AG04449 (cell line): ENCODE measurements at regions not wholly inside any gene's neighbourhood (a gene's known extent, or its start where the extent isn't known, plus 50 kb on each side); places are given as distances from the start of the nearest gene placed in this dataset.

Experiments
- CTCF ChIA-PET: fragments of 350-600 bp; formaldehyde crosslinking; extraction: SDS; loops from one replicate; lab custom pipeline; 2021; ENCODE audit warnings: antibody characterized with exemption; lab: Yijun Ruan, JAX
- POLR2A ChIA-PET: fragments of 400-600, 350-600 bp; formaldehyde crosslinking; extraction: SDS; loops from one replicate; lab custom pipeline; 2020; ENCODE audit warnings: antibody characterized with exemption, inconsistent platforms; lab: Yijun Ruan, JAX
- DNase-seq: peaks from one replicate; pipeline ENCODE4 v3.0.0-alpha.2; 2010; ENCODE audit warnings: low read depth, low spot score
- H3K4me3 ChIP-seq: 2 replicates; pipeline ENCODE4 v1.5.1; 2011; ENCODE audit warnings: low read depth, mild to moderate bottlenecking, control low read depth, low read length
- TF ChIP-seq, protein P1 (sequence below): IDR thresholded peaks from one replicate; pipeline ENCODE4 v1.5.1; 2011; ENCODE audit warnings: mild to moderate bottlenecking, moderate library complexity, low read length, control low read depth, inconsistent platforms; ENCODE audit not compliant: insufficient read depth; ENCODE audit errors: missing control alignments

DNA sequence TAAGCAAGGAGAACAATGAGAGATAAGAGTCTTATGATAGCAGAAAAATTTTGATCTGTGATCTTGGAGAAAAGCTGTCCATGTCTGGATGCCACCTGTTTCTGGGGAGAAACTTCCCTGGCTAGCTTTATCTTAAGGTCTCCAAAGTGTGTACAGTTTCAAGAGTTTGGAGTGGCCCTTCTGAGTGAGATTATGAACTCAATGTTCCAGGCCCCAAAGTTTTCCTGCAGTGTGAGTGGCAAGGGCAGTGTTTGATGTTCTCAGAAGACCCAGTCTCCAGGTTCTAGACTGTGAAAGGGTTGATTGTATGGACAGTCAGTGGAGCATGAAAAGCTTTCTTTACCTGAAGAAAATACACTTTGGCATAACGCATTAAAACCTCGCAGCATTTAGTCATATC is 121.7 kb downstream of the OLIG3 start:
- DNase-seq: no peak
- ChIA-PET CTCF (no interaction called here), POLR2A (no interaction called here)
- TF ChIP-seq, protein P1, sequence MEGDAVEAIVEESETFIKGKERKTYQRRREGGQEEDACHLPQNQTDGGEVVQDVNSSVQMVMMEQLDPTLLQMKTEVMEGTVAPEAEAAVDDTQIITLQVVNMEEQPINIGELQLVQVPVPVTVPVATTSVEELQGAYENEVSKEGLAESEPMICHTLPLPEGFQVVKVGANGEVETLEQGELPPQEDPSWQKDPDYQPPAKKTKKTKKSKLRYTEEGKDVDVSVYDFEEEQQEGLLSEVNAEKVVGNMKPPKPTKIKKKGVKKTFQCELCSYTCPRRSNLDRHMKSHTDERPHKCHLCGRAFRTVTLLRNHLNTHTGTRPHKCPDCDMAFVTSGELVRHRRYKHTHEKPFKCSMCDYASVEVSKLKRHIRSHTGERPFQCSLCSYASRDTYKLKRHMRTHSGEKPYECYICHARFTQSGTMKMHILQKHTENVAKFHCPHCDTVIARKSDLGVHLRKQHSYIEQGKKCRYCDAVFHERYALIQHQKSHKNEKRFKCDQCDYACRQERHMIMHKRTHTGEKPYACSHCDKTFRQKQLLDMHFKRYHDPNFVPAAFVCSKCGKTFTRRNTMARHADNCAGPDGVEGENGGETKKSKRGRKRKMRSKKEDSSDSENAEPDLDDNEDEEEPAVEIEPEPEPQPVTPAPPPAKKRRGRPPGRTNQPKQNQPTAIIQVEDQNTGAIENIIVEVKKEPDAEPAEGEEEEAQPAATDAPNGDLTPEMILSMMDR: no peak
- no peak overlapping the region for H3K4me3 ChIP-seq

GRCh38 chr6:137371634-137372016 is 122.6 kb downstream of the OLIG3 start:
- ChIA-PET POLR2A (no interaction called here), CTCF (no interaction called here)
- no peak for DNase-seq
- TF ChIP-seq, protein P1: no peak
- no peak overlapping the region for H3K4me3 ChIP-seq

DNA sequence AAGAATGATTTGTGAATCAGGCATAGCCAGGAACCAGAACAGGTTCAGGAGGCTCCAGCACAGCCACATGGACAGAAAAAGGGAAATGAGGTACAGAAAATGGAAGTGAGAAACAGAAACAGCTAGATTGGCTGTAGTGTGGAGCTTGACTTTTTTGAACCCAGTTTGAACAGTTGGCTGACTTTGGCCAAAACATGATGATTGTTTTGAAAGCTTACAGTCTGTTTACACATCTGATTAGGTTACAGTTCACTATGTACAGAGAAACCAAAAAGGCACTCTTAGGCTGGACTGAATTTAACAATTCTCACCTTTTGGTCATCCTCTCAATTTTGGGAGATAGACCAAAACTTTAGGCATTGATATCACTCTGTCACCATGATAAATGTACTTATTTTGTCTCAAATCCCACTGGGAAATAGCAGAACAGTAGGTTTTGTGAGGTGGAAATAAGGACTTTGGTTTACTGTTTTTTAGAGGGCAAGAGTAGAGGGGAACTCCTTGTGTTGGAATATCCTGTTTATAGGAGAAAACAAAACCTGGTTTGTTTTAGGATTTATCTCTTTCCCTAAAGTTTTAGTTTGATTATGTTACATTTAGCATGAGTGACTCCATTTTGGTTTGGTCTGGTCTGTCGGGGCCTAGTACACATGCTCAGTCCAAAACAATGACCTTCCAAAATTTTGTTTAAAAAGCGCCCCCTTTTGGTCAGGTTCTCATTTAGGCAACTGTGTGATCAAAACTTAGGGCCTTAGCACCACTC is 123.1 kb downstream of the OLIG3 start:
- H3K4me3 ChIP-seq: no peak overlapping the region
- POLR2A ChIA-PET: no interaction called here
- no peak for DNase-seq
- TF ChIP-seq, protein P1: no peak
- CTCF ChIA-PET: no interaction called here

- no peak for DNase-seq
- ChIA-PET POLR2A (no interaction called here), CTCF (no interaction called here)
Measured at GRCh38 chr6:137369136-137369535, 125.1 kb downstream of the OLIG3 start.

DNA sequence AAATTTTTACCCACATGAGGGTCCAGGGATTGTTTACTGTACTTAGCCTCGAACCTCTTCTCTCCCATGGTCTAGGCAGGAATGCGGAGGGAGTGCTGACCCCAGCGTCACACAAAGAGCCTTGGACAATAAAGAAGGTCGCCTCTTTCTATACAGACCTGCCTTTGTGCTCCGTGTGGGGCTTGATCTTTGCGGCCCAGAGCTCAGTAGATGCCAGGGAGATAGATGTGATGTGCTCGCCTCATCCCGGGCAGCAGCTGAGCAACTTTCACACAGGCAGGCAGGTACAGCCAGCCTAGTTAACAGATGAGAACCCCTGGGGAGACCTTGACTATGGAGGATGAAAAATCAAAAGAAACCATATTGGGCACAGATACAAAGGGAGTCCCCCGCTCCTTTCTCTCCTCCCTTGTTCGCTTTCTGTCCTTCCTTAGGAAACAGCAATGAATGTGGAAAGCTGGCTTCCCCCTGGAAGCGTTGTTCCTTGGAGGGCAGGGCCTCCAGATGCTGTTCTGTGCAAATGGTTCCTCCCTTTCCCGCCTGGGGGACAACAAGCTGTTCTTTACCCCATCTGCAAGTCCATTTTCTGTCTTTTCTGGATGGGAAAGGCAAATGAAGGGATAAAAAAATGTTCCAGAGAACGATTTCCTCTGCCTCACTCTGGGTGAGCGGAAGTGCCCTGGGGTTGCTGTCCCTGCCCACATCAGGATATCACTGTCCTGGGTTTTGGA is 128.3 kb downstream of the OLIG3 start:
- CTCF ChIA-PET: no interaction called here
- TF ChIP-seq, protein P1: no peak
- POLR2A ChIA-PET: no interaction called here
- no peak for DNase-seq
- H3K4me3 ChIP-seq: no peak overlapping the region

More at GRCh38 chr6:137369136-137369535, 125.1 kb downstream of the OLIG3 start:
- TF ChIP-seq, protein P1: no peak
- no peak overlapping the region for H3K4me3 ChIP-seq

DNA sequence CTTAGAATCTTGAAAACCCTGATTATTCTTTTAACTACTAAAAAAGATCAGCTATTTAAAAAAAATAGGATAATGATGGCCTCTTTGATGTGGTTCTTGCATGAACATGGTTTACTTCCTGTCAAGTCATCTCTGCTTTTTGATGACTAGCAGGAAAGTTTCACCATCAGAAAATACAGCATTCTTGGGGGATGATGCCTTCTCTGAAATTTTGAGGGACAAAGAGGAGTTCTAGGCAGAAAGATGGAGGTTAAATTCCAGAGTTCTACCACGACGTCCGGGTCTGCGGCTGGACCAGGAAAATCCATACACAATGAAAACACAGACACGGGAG is 130.4 kb downstream of the OLIG3 start:
- TF ChIP-seq, protein P1: no peak
- ChIA-PET POLR2A (no interaction called here), CTCF (no interaction called here)
- no peak for DNase-seq
- no peak overlapping the region for H3K4me3 ChIP-seq
